Muscle of leg (tissue), 3 donors: ENCODE measurements at regions not wholly inside any gene's neighbourhood (a gene's known extent, or its start where the extent isn't known, plus 50 kb on each side); places are given as distances from the start of the nearest gene placed in this dataset.
"Not testable (repeated sequence)": the region's sequence is repeated elsewhere in the genome, so short reads cannot be mapped to it uniquely, and the experiment has no call there.

Experiments used
- DNase-seq: peaks from one replicate; pipeline ENCODE4 v3.0.0; 2013
- H3K27ac ChIP-seq: one replicate; pipeline ENCODE4 v1.5.1; 2013; ENCODE audit warnings: mild to moderate bottlenecking, low read length, control low read depth
- H3K27me3 ChIP-seq: one replicate; pipeline ENCODE4 v1.6.1; 2013; ENCODE audit warnings: low read length; ENCODE audit not compliant: control insufficient read depth, insufficient read depth
- H3K36me3 ChIP-seq: one replicate; pipeline ENCODE4 v1.6.1; 2013; ENCODE audit warnings: low read length; ENCODE audit not compliant: control insufficient read depth, insufficient read depth
- H3K4me1 ChIP-seq: one replicate; pipeline ENCODE4 v1.6.1; 2013; ENCODE audit warnings: low read length; ENCODE audit not compliant: control insufficient read depth, insufficient read depth
- H3K4me3 ChIP-seq: one replicate; pipeline ENCODE4 v1.5.1; 2013; ENCODE audit warnings: low read length, control low read depth
- H3K9me3 ChIP-seq: replicated peaks from 2 replicates; pipeline ENCODE4 v1.6.1; 2013; ENCODE audit warnings: low read depth, low read length; ENCODE audit not compliant: control insufficient read depth
- WGBS: methylation state at CpG from one replicate; pipeline ENCODE4 v1.1.5; 2013; ENCODE audit warnings: missing lambda C conversion rate; ENCODE audit not compliant: insufficient coverage; 5-methylcytosine and 5-hydroxymethylcytosine counted together

GRCh38 chr1:163562355-163562754 is 240.6 kb downstream of the NUF2 start:
- Histone ChIP-seq H3K4me3 (no peak overlapping the region), H3K27ac (no peak overlapping the region), H3K36me3 (no peaks in the 10 kb centered on the region), H3K27me3 (no peaks in the 10 kb centered on the region), H3K4me1 (no peaks in the 10 kb centered on the region), H3K9me3 (no peaks in the 10 kb centered on the region)
- DNase-seq, result no peak
- WGBS, result 50% methylated on average over 1 of the region's 2 CpGs

- no peak overlapping the region for H3K4me3 ChIP-seq
- no peak overlapping the region for H3K27ac ChIP-seq
- WGBS, result 33% methylated on average over 1 of the region's 3 CpGs
- no peaks in the 10 kb centered on the region for H3K4me1 ChIP-seq
- no peak for DNase-seq
- no peaks in the 10 kb centered on the region for H3K36me3 ChIP-seq
- no peaks in the 10 kb centered on the region for H3K27me3 ChIP-seq
- H3K9me3 ChIP-seq, result no peaks in the 10 kb centered on the region
Observed at GRCh38 chr1:163565166-163565565, 243.4 kb downstream of the NUF2 start.

DNA sequence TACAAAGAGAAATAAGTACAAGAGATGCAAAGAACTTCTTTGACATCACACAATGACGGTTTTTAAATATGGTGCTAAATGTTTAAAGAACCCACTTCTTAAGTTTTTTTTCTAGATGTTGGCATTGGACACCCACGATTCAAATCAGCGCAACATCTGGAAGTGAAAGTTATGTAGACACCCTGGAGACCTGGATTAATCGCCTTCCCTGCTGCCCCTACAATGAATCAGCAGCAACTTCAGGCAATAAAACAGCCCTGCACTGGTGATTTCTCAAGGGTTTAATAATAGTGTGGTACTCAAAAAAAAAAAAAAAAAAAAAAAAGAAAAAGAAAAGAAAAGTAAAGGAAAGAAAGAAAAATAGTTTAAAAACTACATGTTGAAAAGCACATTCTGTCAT is 248.3 kb downstream of the NUF2 start:
- Histone ChIP-seq H3K36me3 (no peaks in the 10 kb centered on the region), H3K27me3 (no peaks in the 10 kb centered on the region), H3K4me1 (no peaks in the 10 kb centered on the region), H3K9me3 (no peaks in the 10 kb centered on the region), H3K27ac (no peak overlapping the region), H3K4me3 (no peak overlapping the region)
- DNase-seq, result no peak
- no CpG with 5 or more reads among the region's 4 CpGs for WGBS

DNA sequence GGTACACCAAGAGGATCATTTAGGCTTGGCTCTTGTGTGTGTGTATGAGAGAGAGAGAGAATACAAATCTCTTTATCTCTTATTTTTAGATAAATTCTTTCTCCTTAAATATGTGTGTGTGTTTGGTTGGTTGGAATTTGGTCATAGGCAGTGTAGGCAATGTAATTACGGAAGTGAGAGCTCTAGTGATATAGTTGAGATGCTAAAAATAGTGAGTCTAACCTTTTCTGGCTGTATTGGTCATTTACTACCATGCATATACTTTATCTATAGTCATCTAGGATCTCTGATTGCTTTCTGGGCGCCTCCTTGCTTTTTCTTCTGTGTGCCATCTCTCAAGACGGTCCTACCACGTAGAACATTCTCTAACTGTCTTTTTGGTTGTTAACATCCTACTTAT is 250.2 kb downstream of the NUF2 start:
- H3K27me3 ChIP-seq, result no peaks in the 10 kb centered on the region
- no peak overlapping the region for H3K4me3 ChIP-seq
- no CpG with 5 or more reads among the region's 4 CpGs for WGBS

DNA sequence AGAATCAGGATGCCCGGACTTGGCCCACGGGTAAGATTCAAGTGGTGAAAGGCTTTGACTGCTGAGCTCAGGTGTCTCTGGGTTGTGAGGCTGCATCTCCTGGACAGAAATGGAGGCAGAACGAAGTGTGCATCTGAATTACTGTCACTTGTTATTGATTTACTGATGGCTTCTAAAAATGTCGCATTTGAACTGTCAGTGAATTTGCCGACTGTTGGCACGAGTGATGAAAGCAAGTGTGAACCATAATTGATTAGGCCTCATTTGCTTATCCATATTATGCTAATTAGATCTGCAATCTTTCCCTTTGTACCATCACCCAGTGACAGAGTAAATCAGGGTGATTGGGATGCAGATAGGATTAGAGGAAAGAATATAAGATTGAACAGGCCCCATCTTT is 252.4 kb downstream of the NUF2 start:
- Histone ChIP-seq H3K27ac (no peak overlapping the region), H3K36me3 (no peaks in the 10 kb centered on the region), H3K27me3 (no peaks in the 10 kb centered on the region), H3K4me1 (no peaks in the 10 kb centered on the region), H3K4me3 (no peak overlapping the region), H3K9me3 (no peaks in the 10 kb centered on the region)
- DNase-seq, result no peak
- WGBS, result 83% methylated on average over 1 of the region's 6 CpGs

More for the DNA sequence above, 250.2 kb downstream of the NUF2 start:
- Histone ChIP-seq H3K36me3 (no peaks in the 10 kb centered on the region), H3K27ac (no peak overlapping the region), H3K9me3 (no peaks in the 10 kb centered on the region), H3K4me1 (no peaks in the 10 kb centered on the region)
- no peak for DNase-seq

GRCh38 chr1:163580926-163581325 is 259.2 kb downstream of the NUF2 start:
- Histone ChIP-seq H3K4me1 (no peaks in the 10 kb centered on the region), H3K4me3 (no peak overlapping the region), H3K9me3 (no peaks in the 10 kb centered on the region), H3K27ac (no peak overlapping the region), H3K36me3 (no peaks in the 10 kb centered on the region), H3K27me3 (no peaks in the 10 kb centered on the region)
- no peak for DNase-seq
- WGBS, result no CpG with 5 or more reads among the region's 3 CpGs

DNA sequence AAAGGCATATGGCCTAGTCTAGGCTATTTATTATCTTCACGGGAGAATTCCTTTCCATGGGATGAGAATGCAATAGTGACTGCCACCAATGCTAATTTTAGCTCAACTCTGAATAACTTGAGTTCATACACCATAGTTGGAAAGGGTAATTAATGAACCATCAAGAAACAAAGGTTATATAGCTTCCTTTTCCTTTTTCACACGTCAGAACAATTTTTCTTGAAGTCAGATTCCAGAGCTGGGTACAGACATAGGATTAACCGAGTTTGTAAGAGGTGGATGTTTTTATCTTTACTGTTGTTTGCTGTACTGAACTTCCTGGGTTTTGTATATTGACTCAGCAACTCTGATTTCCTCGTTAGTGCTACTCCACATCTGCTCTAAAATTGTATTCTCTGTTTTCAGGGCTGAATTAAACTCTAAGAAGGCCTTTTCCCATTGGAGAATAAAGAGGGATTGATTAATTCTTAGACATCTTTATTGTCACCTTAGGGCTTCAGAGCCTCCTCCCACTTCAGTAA is 262.0 kb downstream of the NUF2 start:
- no peak overlapping the region for H3K4me3 ChIP-seq
- H3K36me3 ChIP-seq, result no peaks in the 10 kb centered on the region
- no peaks in the 10 kb centered on the region for H3K27me3 ChIP-seq
- DNase-seq, result no peak
- no CpG with 5 or more reads among the region's 4 CpGs for WGBS
- H3K9me3 ChIP-seq, result no peaks in the 10 kb centered on the region
- no peaks in the 10 kb centered on the region for H3K4me1 ChIP-seq
- H3K27ac ChIP-seq, result no peak overlapping the region

DNA sequence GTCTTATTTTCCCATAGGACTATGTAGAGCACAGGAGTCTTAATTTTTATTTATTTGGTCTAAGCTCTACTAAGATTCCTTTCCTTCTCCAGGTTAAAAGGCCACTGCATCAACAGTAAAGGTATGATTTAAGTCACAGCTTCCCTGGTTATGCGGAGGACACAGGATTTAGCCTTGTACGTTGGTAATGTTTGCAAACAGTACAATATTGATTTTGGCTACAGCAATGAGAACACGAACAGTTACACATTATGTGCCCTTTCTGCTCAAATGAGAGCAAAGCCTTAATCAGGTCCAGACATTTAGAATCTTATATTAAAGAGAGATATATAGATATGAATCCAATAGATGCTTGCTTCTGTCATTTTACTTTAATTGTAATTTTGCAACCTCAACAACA is 264.0 kb downstream of the NUF2 start:
- Histone ChIP-seq H3K4me1 (no peaks in the 10 kb centered on the region), H3K4me3 (no peak overlapping the region), H3K9me3 (no peaks in the 10 kb centered on the region), H3K27me3 (no peaks in the 10 kb centered on the region), H3K36me3 (no peaks in the 10 kb centered on the region), H3K27ac (no peak overlapping the region)
- WGBS, result no CpG with 5 or more reads among the region's 3 CpGs
- DNase-seq, result no peak

- Histone ChIP-seq H3K9me3 (no peaks in the 10 kb centered on the region), H3K27me3 (no peaks in the 10 kb centered on the region), H3K36me3 (no peaks in the 10 kb centered on the region), H3K27ac (no peak overlapping the region), H3K4me3 (no peak overlapping the region), H3K4me1 (no peaks in the 10 kb centered on the region)
- WGBS, result no CpG with 5 or more reads among the region's 2 CpGs
- no peak for DNase-seq
Observed at GRCh38 chr1:163588796-163589195, 267.0 kb downstream of the NUF2 start.

GRCh38 chr1:163589735-163590134 is 268.0 kb downstream of the NUF2 start:
- Histone ChIP-seq H3K36me3 (no peaks in the 10 kb centered on the region), H3K27me3 (no peaks in the 10 kb centered on the region), H3K4me1 (no peaks in the 10 kb centered on the region), H3K9me3 (no peaks in the 10 kb centered on the region), H3K4me3 (no peak overlapping the region), H3K27ac (no peak overlapping the region)
- no peak for DNase-seq
- no CpG with 5 or more reads among the region's 2 CpGs for WGBS

DNA sequence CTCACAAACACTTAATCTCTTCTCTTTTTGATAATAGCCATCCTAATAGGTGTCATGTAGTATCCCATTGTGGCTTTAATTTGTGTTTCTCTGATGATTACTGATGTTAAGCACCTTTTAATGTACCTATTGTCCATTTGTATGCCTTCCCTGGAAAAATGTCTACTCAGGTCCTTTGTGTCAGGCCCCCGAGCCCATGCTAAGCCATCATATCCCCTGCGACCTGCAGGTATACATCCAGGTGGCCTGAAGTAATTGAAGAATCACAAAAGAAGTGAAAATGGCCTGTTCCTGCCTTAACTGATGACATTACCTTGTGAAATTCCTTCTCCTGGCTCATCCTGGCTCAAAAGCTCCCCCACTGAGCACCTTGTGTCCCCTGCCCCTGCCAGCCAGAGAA is 269.4 kb downstream of the NUF2 start:
- not testable (repeated sequence) for H3K4me3 ChIP-seq, H3K4me1 ChIP-seq, H3K9me3 ChIP-seq, H3K27me3 ChIP-seq, H3K27ac ChIP-seq, DNase-seq, H3K36me3 ChIP-seq
- WGBS, result 66% methylated on average over 2 of the region's 2 CpGs
